HG02885 (cell line): ENCODE measurements at regions not wholly inside any gene's neighbourhood (a gene's known extent, or its start where the extent isn't known, plus 50 kb on each side); places are given as distances from the start of the nearest gene placed in this dataset.
"Not testable (repeated sequence)": the region's sequence is repeated elsewhere in the genome, so short reads cannot be mapped to it uniquely, and the experiment has no call there.

ENCODE experiments used
- ATAC-seq: cut with Tn5 transposase; IDR thresholded peaks from one replicate; pipeline ENCODE4 v1.9.1; 2021; ENCODE audit warnings: mild to moderate bottlenecking; ENCODE audit not compliant: unreplicated experiment, poor library complexity

DNA sequence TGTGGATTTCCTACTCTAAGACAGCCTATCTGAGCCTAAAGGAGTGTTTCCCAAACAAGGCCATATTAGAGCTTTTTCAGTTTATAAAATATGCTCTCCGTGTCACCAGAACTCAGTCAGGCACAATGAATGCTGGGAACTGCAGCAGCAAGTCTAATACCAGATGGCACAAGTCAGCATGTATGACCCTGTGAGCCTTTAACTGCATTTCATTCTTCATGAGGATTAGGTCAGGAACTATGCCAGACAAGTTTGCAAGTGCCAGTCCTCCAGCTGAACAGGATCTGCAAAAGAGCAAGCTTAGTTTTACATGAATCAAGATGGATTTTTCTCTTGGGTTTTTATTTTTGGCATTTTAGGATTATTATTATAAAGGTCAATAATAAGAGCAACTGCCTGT, 66.7 kb upstream of the SAMD5 start:
- no peak for ATAC-seq

DNA sequence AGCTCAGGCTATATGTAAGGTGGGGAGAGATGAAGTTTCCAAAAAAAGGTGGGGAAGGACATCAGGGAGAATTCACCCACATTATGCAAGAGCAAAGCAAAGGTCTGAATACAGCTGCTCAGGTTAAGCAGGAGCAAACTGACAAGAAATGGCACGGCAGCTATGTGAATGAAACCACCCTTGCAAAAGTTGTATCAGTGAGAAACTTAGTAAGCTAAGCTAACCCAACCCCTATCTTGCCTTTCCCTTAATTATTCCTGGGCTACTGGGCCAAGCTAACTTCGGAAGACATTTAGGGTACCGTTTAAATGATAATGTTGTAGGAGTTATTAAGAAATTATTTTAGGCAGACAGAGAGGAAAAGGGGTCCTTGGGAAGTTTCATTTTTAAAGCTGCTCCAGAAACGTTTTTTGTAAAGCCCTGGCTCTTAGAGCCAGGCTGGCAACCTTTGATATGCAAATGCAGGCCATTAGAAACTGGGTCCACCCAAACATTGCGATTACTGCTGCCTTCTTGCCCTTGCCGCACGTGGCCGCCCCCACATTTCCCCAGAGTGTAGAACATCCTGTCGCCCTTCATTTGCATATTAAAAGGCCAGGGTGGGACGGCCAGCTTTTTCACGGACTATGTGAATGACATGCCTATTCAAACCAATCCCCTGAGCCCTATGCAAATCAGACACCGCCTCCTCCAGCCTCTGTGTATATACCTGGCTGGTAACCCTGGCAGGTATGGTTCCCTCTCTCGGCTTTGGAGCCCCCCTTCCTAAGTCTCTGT, 60.5 kb upstream of the SAMD5 start:
- ATAC-seq: peak; percentile 72

DNA sequence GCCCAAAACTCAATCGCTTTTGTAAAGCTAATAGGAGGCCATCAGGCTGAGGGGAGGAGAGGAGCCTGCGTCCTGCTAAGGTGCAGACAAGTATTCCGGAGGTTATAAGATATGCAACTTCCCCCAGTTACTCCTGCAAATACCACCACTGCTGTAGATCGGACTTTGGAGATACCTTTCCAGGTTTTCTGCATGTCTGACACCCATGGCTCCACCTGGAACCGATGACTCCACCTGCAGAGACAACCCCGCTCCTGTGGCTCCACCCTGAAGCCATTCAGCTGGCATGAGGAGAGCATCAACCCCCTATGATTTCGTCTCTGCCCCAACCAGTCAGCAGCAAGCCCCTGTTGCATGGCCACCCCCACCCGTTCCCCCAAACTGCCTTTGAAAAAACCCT, 59.7 kb upstream of the SAMD5 start:
- ATAC-seq: no peak

DNA sequence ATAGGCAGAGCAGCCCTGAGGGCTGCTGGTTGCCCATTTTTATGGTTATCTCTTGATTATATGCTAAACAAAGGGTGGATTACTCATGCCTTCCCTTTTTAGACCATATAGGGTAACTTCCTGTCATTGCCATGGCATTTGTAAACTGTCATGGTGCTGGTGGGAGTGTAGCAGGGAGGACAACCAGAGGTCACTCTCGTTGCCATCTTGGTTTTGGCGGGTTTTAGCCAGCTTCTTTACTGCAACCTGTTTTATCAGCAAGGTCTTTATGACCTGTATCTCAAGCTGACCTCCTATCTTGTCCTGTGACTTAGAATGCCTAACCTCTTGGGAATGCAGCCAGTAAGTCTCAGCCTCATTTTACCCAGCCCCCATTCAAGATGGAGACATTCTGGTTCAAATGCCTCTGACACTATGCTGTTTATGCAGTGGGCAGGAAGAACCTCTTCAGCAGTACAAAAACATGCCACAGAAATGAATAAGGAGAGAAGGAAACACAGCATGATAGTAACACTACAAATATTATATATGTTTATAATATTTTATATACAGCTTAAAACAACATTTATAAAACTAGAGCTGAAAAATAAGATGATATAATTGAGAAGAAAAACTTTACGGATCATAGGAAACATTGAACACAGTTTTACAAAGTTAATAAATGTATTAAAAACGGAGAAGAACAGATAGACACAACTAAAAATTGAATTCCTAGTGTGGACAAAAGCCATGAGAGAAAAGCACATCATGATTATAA, 58.9 kb upstream of the SAMD5 start:
- no peak for ATAC-seq

DNA sequence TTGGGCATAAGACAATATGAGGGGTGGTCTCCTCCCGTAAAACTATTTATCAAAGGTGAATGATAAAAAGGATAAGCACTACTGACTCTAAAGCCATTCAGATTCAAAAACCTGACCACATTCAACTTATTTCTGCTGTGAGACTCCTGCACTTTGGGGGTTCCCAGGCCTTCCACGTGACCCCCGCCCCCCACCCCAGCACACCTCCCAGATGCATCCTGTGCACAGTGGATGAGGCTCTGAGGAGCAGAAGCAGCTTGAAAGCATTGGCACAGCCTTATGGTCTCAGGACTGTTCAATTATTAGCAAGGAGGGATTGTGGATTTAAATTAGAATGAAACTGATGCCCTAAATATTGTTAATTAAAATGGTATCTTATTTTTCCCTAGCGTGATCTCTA, 55.1 kb upstream of the SAMD5 start:
- no peak for ATAC-seq

DNA sequence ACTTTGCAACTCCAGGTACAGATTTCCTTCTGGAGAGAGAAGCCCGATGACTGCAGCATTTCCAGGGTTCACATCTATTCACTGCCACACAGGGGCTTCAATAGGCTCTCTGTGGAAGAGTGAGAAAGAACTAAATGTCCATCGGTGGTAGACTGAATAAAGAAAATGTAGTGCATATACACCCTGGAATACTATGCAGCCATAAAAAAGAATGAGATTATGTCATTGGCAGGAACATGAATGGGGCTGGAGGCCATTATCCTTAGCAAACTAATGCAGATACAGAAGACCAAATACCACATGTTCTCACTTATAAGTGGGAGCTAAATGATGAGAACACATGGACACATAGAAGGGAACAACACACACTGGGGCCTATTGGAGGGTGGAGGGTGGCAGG, 53.6 kb upstream of the SAMD5 start:
- ATAC-seq: not testable (repeated sequence)
